DOHH2 (cell line): ENCODE measurements at regions not wholly inside any gene's neighbourhood (a gene's known extent, or its start where the extent isn't known, plus 50 kb on each side); places are given as distances from the start of the nearest gene placed in this dataset.

Experiments
- EZH2phosphoT487 ChIP-seq: fragments of 200-600 bp; sonication (generic); IDR thresholded peaks from 2 replicates; pipeline ENCODE4 v1.6.1; 2017; ENCODE audit warnings: borderline replicate concordance, mild to moderate bottlenecking, antibody characterized with exemption, low read length, moderate library complexity, mixed read lengths
- TF ChIP-seq, protein P1 (sequence below): fragments of 200-600 bp; sonication (generic); IDR thresholded peaks from one replicate; pipeline ENCODE4 v1.5.1; 2014; ENCODE audit warnings: antibody characterized with exemption, mild to moderate bottlenecking, low read depth, low read length; ENCODE audit not compliant: poor library complexity, severe bottlenecking

DNA sequence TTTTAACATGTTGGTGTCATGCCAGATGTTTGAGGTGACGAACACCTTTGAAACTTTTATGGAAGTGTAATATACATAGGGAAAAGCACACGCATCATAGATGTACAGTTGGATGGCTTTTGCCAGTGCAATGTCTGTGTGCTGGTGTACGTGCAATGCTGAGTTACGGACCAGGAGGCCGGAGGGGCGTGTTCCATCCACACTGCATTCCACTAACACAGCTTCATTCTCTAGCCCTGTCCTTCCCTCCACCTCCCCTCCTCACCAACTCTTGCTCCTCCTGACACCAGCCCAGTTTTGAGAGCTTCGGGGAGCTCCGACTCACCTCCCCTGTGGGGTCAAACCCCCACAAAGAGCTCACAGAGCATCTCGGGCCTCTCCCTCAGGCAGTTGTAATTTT, 358.8 kb downstream of the C16orf95 start:
- TF ChIP-seq, protein P1, sequence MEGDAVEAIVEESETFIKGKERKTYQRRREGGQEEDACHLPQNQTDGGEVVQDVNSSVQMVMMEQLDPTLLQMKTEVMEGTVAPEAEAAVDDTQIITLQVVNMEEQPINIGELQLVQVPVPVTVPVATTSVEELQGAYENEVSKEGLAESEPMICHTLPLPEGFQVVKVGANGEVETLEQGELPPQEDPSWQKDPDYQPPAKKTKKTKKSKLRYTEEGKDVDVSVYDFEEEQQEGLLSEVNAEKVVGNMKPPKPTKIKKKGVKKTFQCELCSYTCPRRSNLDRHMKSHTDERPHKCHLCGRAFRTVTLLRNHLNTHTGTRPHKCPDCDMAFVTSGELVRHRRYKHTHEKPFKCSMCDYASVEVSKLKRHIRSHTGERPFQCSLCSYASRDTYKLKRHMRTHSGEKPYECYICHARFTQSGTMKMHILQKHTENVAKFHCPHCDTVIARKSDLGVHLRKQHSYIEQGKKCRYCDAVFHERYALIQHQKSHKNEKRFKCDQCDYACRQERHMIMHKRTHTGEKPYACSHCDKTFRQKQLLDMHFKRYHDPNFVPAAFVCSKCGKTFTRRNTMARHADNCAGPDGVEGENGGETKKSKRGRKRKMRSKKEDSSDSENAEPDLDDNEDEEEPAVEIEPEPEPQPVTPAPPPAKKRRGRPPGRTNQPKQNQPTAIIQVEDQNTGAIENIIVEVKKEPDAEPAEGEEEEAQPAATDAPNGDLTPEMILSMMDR, result no peak
- no peak for TF ChIP-seq EZH2phosphoT487
